ENCODE measurements at regions not wholly inside any gene's neighbourhood (a gene's known extent, or its start where the extent isn't known, plus 50 kb on each side); places are given as distances from the start of the nearest gene placed in this dataset.

DNA sequence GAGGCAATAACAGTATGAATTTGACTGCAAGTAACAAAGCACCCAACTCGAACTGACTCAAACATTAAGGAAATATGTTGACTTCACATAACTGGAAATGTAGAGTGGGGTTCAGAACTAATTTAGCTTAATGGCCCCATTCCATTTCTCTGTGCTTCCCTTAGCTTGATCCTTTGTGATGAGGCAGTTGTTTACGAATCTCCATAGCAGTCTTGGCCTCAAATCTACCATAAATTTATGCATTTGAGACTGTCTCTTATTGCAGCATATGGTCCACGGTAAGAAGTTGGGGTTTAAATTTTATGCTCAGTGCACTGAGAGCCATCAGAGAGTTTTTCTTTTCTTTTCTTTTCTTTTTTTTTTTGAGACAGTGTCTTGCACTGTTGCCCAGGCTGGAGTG is 148.7 kb upstream of the POU1F1 start:
- no peak for DNase-seq (ENCODE audit: low read depth)
- in situ Hi-C loops (cut with HindIII; ENCODE audit: low pct_unique_long_range_greater_than_20kb, low sequenced_read_pairs), result no loop called here

GRCh38 chr3:87423336-87423735 is 147.0 kb upstream of the POU1F1 start:
- no peak for DNase-seq (ENCODE audit: low read depth)
- in situ Hi-C loops (cut with HindIII; ENCODE audit: low pct_unique_long_range_greater_than_20kb, low sequenced_read_pairs), result no loop called here

DNA sequence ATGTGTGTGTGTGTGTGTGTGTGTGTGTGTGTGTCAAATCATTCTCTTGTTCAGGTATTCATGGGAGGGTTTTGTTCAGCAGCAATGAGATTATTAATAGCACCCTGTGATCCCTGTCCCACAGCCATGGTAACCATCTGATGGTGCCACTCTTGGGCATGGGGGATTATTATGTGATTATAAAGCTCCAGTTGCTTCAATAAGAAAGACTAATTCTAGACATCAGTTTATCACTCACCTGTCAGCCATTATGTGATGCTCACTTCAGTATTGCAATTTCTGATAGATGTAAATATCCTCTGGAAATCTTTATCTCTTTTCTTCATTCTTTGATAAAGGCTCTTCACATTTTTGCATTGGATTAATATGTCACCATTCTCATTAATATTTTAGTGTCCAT is 145.9 kb upstream of the POU1F1 start:
- DNase-seq (ENCODE audit: low read depth), result no peak
- in situ Hi-C loops (cut with HindIII; ENCODE audit: low pct_unique_long_range_greater_than_20kb, low sequenced_read_pairs), result no loop called here

- in situ Hi-C loops (cut with HindIII; ENCODE audit: low pct_unique_long_range_greater_than_20kb, low sequenced_read_pairs), result no loop called here
- DNase-seq (ENCODE audit: low read depth), result no peak
Observed at GRCh38 chr3:87420171-87420570, 143.8 kb upstream of the POU1F1 start.

DNA sequence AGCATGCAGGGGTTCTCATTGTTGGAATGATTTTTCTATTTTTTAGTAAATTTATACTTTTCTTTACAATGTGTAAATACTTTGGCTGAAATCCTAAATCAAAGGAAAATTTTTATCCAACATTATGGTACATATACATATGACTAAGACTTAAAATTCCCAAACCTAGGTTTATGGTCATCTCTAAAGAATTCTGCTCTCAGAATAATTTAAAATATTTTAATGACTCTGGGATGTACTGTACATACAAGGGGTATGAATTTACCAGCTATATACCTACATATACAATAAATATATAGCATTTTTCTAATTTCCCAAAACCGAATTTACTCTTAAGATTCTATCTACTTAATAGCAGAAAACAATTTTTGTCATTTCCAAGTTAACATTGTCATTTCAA is 137.9 kb upstream of the POU1F1 start:
- DNase-seq (ENCODE audit: low read depth), result no peak
- in situ Hi-C loops (cut with HindIII; ENCODE audit: low pct_unique_long_range_greater_than_20kb, low sequenced_read_pairs), result no loop called here

DNA sequence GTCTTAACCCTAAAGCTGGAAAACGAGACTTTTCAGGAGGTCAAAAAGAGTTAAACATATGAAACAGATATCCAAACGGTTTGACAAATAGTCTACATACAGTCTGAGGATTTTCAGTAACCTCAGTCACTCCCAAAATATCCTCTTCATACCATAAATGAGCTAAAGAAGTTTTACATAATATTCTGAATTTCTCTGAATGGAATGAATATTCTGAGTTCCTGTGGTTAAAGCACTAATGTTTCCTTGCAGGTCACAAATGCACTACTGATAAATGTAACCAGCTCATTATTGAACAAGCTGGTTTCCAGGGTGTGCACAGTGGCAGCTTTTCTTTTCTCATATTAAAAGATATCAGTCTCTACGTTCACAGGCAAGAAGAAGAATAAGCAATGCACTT is 137.4 kb upstream of the POU1F1 start:
- DNase-seq (ENCODE audit: low read depth), result no peak
- in situ Hi-C loops (cut with HindIII; ENCODE audit: low pct_unique_long_range_greater_than_20kb, low sequenced_read_pairs), result no loop called here

DNA sequence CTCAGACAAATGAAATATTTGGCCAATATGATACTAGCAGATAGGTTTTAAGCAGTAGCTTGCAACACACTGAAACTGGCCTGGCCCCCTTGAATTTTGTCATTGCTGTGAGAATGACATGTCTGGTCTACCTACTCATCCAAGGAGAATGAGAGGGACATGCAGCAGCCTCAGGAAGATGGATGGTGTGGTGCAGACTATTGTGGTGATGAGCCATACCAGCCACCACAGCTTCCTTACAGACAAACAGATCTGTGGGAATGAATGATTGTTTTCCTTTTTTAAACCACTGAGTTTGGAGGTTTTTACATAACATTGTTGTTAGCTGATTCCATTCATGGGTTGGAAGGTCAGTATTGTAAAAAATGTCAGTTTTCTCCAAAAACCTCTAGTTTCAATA is 133.7 kb upstream of the POU1F1 start:
- in situ Hi-C loops (cut with HindIII; ENCODE audit: low pct_unique_long_range_greater_than_20kb, low sequenced_read_pairs), result no loop called here

DNA sequence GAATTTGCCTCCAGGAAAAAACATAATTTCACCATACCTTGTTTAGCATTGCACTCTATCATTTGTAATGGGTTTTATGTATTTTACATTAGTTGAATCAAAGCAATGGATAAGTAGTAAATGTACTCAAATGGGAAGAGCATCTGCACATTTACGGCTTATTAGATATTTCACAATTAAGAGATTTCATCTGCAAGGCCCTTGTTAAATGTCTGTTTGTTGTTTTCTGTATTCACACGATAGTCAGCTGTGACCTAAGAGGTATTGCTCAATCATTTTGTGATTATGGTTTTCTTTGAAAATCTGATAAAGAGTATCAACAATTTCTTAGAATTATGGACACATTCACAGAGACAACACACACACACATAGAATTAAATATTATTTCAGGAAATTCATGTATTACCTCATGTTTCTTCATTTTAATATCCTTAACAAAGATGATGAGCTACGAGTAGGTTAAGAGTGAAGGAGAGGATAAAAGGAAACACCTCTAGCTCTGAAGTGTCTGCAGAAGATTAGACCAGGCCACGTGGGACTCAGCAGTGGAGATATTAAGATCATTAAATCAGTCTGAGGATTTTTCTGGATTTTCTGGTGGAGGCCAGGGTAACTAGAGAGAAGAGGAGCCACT is 121.9 kb upstream of the POU1F1 start:
- DNase-seq (ENCODE audit: low read depth), result no peak
- in situ Hi-C loops (cut with HindIII; ENCODE audit: low pct_unique_long_range_greater_than_20kb, low sequenced_read_pairs), result no loop called here

More for the DNA sequence above, 133.7 kb upstream of the POU1F1 start:
- no peak for DNase-seq (ENCODE audit: low read depth)

DNA sequence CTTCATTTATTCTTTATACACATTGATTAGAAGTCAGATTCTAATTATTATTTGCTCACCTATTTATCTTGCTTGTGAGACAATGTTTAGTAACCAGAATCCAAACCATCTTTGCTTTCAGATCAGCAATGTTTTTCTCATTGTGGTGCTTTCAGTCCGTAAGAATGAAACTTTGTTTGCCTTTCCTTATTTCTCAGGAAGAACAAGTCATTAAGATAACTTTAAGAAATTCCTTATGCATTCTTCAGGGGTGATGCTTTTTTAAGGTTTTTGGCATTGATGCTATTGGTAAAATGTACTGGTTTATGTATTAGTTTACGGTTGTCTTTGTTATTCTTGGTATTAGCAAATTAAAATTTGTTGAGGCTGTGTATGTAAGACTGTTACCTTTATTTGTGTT is 120.8 kb upstream of the POU1F1 start:
- in situ Hi-C loops (cut with HindIII; ENCODE audit: low pct_unique_long_range_greater_than_20kb, low sequenced_read_pairs), result no loop called here
- DNase-seq (ENCODE audit: low read depth), result no peak

DNA sequence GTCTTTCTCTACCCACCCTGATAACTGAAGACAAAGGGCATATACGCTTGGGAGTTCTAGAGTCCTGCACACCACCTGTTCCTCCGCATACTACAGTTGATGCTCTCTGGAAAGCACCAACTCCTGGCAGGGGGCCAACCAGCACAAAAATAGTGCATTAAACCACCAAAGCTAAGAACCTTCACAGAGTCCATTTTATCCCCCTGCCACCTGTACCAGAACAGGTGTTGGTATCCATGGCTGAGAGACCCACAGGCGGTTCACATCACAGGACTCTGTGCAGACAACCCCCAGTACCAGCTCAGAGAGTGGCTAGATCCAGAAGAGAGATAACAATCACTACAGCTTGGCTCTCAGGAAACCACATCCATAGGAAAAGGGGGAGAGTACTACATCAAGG is 114.4 kb upstream of the POU1F1 start:
- in situ Hi-C loops (cut with HindIII; ENCODE audit: low pct_unique_long_range_greater_than_20kb, low sequenced_read_pairs), result no loop called here
- DNase-seq (ENCODE audit: low read depth), result no peak

GRCh38 chr3:87390353-87390752 is 114.0 kb upstream of the POU1F1 start:
- in situ Hi-C loops (cut with HindIII; ENCODE audit: low pct_unique_long_range_greater_than_20kb, low sequenced_read_pairs), result no loop called here
- DNase-seq (ENCODE audit: low read depth), result no peak

DNA sequence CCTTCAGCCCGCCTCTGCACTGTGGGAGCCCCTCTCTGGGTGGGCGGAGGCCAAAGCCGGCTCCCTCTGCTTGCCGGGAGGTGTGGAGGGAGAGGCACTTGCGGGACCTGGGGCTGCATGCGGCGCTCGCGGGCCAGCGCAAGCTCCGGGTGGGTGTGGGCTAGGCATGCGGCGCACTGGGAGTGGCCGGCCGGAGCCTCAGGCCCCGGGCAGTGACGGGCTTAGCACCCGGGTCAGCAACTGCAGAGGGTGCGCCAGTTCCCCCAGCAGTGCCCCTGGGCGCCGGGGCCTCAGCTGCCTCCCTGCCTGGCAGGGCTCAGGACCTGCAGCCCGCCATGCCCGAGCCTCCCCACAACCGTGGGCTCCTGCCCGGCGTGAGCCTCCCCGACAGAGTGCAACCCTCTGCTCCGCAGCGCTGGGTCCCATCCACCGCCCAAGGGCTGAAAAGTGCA is 98.9 kb upstream of the POU1F1 start:
- DNase-seq (ENCODE audit: low read depth), result no peak
- in situ Hi-C loops (cut with HindIII; ENCODE audit: low pct_unique_long_range_greater_than_20kb, low sequenced_read_pairs), result no loop called here

GRCh38 chr3:87370007-87370406 is 93.6 kb upstream of the POU1F1 start:
- in situ Hi-C loops (cut with HindIII; ENCODE audit: low pct_unique_long_range_greater_than_20kb, low sequenced_read_pairs), result no loop called here

DNA sequence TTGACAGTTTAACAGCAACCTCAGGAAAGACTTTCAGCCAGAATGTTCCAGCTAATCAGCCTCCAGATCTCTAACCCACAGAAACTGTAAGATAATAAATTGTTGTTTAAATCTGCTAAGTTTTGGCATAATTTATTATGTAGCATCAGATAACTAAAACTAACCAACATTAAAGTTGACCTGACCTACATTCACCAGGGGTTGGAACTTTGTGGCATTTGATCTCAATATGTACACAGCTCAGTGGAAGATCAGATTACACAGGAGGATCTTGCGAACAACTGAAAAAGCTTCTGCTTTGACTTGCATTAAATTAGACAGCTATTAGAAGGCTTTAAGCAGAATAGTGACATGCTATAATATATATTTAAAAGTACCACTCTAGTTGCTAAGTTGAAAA is 91.4 kb upstream of the POU1F1 start:
- DNase-seq (ENCODE audit: low read depth), result no peak
- in situ Hi-C loops (cut with HindIII; ENCODE audit: low pct_unique_long_range_greater_than_20kb, low sequenced_read_pairs), result no loop called here

More at GRCh38 chr3:87370007-87370406, 93.6 kb upstream of the POU1F1 start:
- DNase-seq (ENCODE audit: low read depth), result no peak

DNA sequence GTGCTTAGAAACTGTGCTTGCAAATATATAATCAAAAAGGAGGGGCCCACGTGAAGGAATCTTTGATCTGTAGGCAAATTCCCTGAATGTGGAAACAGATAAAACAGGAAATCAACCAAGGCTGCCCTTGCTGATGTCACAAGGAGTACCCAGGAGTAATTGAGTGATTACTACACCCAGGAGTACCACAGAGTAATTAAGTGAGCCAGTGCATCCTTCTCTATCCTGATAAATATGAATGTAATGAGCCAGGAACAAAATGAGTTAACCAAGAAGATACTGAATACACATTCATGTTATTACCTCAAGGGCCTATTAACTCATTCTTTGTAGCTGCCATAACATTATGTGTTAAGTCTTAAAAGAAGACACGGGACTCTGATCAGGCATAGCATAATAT is 87.3 kb upstream of the POU1F1 start:
- in situ Hi-C loops (cut with HindIII; ENCODE audit: low pct_unique_long_range_greater_than_20kb, low sequenced_read_pairs), result no loop called here
- DNase-seq (ENCODE audit: low read depth), result no peak

- no peak for DNase-seq (ENCODE audit: low read depth)
- in situ Hi-C loops (cut with HindIII; ENCODE audit: low pct_unique_long_range_greater_than_20kb, low sequenced_read_pairs), result no loop called here
Observed at GRCh38 chr3:87361956-87362355, 85.6 kb upstream of the POU1F1 start.

DNA sequence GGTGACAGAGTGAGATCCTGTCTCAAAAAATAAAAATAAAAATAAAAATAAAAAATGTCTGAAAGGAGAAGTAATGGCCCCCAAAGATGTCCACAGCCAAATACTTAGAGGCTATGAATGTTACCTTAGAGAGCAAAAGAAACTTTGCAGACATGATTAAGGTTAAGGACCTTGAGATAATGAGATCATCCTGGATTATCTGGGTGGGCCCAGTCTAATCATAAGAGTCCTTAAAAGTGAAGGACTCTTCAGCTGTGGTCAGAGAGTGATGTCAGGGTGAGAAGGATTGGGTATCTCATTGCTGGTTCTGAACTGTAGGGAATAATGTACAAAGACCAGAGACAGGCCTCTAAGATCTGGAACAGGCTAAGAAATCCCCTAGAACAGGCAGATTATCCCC is 84.9 kb upstream of the POU1F1 start:
- DNase-seq (ENCODE audit: low read depth), result no peak
- in situ Hi-C loops (cut with HindIII; ENCODE audit: low pct_unique_long_range_greater_than_20kb, low sequenced_read_pairs), result no loop called here

DNA sequence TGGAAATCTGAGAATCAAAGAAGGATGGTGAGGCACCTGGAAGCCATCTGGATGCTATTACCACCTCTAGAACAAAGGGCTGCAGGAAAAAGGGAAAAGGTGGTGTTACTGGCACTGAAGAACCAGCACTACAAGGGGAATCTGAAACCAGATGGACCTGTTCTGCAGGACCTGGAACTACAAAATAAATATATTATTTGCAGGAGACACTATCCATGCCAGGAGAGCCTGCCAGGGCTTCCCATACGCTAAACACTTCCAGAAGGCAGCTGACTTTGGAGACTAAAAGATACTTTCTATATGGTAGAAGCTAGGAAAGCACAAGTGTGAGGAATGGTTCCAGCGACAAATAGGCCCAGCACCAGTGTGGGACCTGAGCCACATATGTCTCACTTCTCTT is 83.4 kb upstream of the POU1F1 start:
- DNase-seq (ENCODE audit: low read depth), result no peak
- in situ Hi-C loops (cut with HindIII; ENCODE audit: low pct_unique_long_range_greater_than_20kb, low sequenced_read_pairs), result no loop called here

DNA sequence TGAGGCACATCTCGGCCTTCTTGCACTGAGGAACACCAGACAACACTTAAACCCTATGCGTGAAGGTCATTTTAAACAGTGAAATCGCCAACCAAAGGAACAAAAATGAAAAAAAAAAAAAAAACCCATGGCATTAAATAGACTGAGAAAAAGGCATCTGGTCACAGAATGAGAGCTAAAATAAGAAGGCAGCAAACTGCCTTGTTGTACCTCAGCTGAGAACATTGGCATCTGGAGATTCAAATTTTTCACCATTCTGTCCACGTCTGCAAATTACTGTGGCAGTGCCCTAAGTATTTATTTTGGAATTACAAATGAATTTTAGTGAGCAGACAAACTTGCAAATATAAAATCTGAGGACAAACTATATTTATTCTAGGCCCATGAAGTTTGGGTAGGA is 82.6 kb upstream of the POU1F1 start:
- no peak for DNase-seq (ENCODE audit: low read depth)
- in situ Hi-C loops (cut with HindIII; ENCODE audit: low pct_unique_long_range_greater_than_20kb, low sequenced_read_pairs), result no loop called here

DNA sequence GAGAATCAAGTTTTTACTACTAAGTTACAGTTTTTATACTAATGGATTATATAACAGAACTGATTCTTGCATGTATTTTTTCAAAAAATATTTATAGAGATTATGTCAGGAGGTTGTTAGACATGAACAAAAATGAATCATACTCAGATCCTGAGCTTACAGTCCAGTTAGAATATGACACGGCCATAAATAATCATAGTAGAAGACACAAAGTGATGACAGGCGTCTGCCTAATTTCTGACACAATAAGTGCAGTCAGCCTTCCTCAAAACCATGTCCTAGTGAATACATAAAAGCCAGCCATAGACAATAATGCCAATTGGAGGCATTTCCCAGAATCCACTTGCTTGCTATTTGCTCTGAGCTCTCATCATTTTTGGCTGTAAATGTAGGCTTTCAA is 81.7 kb upstream of the POU1F1 start:
- no peak for DNase-seq (ENCODE audit: low read depth)
- in situ Hi-C loops (cut with HindIII; ENCODE audit: low pct_unique_long_range_greater_than_20kb, low sequenced_read_pairs), result no loop called here

- in situ Hi-C loops (cut with HindIII; ENCODE audit: low pct_unique_long_range_greater_than_20kb, low sequenced_read_pairs), result no loop called here
- DNase-seq (ENCODE audit: low read depth), result no peak
Observed at GRCh38 chr3:87354398-87354797, 78.0 kb upstream of the POU1F1 start.
